ENCODE measurements at regions not wholly inside any gene's neighbourhood (a gene's known extent, or its start where the extent isn't known, plus 50 kb on each side); places are given as distances from the start of the nearest gene placed in this dataset.

DNA sequence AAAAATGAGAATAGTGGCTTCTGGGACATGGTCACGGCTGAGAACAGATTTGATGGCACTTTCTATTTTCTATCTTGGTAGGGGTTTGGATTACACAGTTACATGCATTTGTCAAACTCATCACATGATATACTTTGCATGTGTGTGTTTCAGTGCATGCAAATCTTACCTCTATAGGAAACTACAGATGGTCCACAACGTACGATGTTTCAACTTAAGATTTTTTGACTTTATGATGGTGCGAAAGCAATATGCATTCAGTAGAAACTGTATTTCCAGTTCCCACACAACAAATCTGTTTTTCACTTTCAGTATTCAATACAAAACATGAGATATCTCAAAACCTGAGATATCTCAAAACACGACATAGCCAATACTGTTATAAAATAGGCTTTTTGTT, 231.8 kb upstream of the SPTLC3 start:
- H3K9me3 Mint-ChIP-seq, result no peaks in the 10 kb centered on the region

GRCh38 chr20:12786276-12786675, 222.5 kb upstream of the SPTLC3 start:
- no peak for TF ChIP-seq CTCF (conservative IDR thresholded peaks at IDR 0.05)
- H3K4me1 Mint-ChIP-seq (ENCODE audit: unreplicated experiment), result peaks cover 17% of the 10 kb centered on the region
- H3K9me3 Mint-ChIP-seq, result no peaks in the 10 kb centered on the region
- H3K4me3 Mint-ChIP-seq, result no peak overlapping the region
- H3K27me3 Mint-ChIP-seq, result peaks cover 3% of the 10 kb centered on the region
- H3K36me3 Mint-ChIP-seq, result no peaks in the 10 kb centered on the region
- H3K27ac Mint-ChIP-seq, result no peak overlapping the region
- no peak for DNase-seq (ENCODE audit: extremely low spot score, unreplicated experiment)

More for the DNA sequence above, 231.8 kb upstream of the SPTLC3 start:
- H3K4me1 Mint-ChIP-seq (ENCODE audit: unreplicated experiment), result peaks cover 8% of the 10 kb centered on the region
- H3K4me3 Mint-ChIP-seq, result no peak overlapping the region
- no peaks in the 10 kb centered on the region for H3K36me3 Mint-ChIP-seq
- TF ChIP-seq CTCF (conservative IDR thresholded peaks at IDR 0.05), result no peak
- no peak for DNase-seq (ENCODE audit: extremely low spot score, unreplicated experiment)
- no peak overlapping the region for H3K27ac Mint-ChIP-seq
- no peaks in the 10 kb centered on the region for H3K27me3 Mint-ChIP-seq

GRCh38 chr20:12788632-12789299, 220.0 kb upstream of the SPTLC3 start:
- Mint-ChIP-seq H3K36me3 (no peaks in the 10 kb centered on the region), H3K27me3 (peaks cover 3% of the 10 kb centered on the region), H3K4me3 (no peak overlapping the region), H3K4me1 (ENCODE audit: unreplicated experiment) (peaks cover 17% of the 10 kb centered on the region), H3K27ac (no peak overlapping the region), H3K9me3 (no peaks in the 10 kb centered on the region)
- DNase-seq (ENCODE audit: extremely low spot score, unreplicated experiment), result no peak
- TF ChIP-seq CTCF (conservative IDR thresholded peaks at IDR 0.05), result no peak

DNA sequence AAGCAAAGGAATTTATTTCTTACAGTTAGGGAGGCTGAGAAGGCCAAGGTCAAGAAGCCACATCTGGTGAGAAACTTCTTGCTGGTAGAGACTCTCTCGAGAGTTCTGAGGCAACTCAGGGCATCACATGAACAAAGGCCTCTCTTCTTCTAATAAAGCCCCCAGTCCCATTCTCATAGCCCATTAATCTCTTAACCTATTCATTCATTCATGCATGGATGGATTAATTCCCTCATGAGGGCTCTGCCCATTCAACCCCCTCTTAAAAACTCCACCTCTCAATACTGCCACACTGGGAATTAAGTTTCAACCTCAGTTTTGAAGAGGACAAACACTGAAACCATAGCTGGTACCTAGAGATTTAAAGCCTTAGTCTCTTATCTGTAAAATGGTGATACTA, 217.9 kb upstream of the SPTLC3 start:
- Mint-ChIP-seq H3K27ac (no peak overlapping the region), H3K36me3 (no peaks in the 10 kb centered on the region)

DNA sequence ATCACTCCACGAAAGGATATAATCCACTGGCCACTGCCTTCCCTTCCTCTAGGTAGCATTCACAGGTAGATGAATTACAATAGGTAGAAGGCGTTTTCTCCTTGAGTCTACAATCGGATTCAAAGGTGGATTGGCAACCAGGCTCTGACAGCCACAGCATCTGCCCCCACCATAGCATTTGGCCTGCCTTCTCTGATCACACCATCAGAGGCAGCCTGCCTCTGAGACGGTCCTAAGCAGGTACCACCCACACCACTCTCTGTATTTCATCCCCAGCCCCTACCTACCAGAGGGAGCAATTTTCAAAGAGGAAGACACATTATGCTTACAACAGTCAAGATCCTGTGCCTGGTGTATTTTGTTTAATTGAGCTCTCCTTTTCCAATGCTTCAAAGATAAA, 210.5 kb upstream of the SPTLC3 start:
- peaks cover 4% of the 10 kb centered on the region for H3K9me3 Mint-ChIP-seq
- no peak overlapping the region for H3K4me3 Mint-ChIP-seq
- no peak for TF ChIP-seq CTCF (conservative IDR thresholded peaks at IDR 0.05)
- no peaks in the 10 kb centered on the region for H3K4me1 Mint-ChIP-seq (ENCODE audit: unreplicated experiment)
- H3K36me3 Mint-ChIP-seq, result no peaks in the 10 kb centered on the region
- DNase-seq (ENCODE audit: extremely low spot score, unreplicated experiment), result no peak
- no peak overlapping the region for H3K27ac Mint-ChIP-seq
- no peaks in the 10 kb centered on the region for H3K27me3 Mint-ChIP-seq

More for the DNA sequence above, 217.9 kb upstream of the SPTLC3 start:
- Mint-ChIP-seq H3K4me3 (no peak overlapping the region), H3K27me3 (peaks cover 3% of the 10 kb centered on the region), H3K9me3 (peaks cover 4% of the 10 kb centered on the region), H3K4me1 (ENCODE audit: unreplicated experiment) (peaks cover 17% of the 10 kb centered on the region)
- no peak for DNase-seq (ENCODE audit: extremely low spot score, unreplicated experiment)
- TF ChIP-seq CTCF (conservative IDR thresholded peaks at IDR 0.05), result no peak

Measured in type B pancreatic cell (in vitro differentiated cells).